ENCODE measurements at regions not wholly inside any gene's neighbourhood (a gene's known extent, or its start where the extent isn't known, plus 50 kb on each side); places are given as distances from the start of the nearest gene placed in this dataset.
"Not testable (repeated sequence)": the region's sequence is repeated elsewhere in the genome, so short reads cannot be mapped to it uniquely, and the experiment has no call there.

GRCh38 chr14:37729218-37729617, 133.8 kb downstream of the TTC6 start:
- DNase-seq (ENCODE audit: low spot score), result no peak
- no peak for TF ChIP-seq CTCF (IDR thresholded peaks at IDR 0.05; ENCODE audit: extremely low read depth, missing control alignments)

- TF ChIP-seq CTCF (IDR thresholded peaks at IDR 0.05; ENCODE audit: extremely low read depth, missing control alignments), result no peak
These were observed 135.7 kb downstream of the TTC6 start for GRCh38 chr14:37731094-37731493.

GRCh38 chr14:37745657-37746056, 150.2 kb downstream of the TTC6 start:
- no peak for TF ChIP-seq CTCF (IDR thresholded peaks at IDR 0.05; ENCODE audit: extremely low read depth, missing control alignments)
- no peak for DNase-seq (ENCODE audit: low spot score)

More at GRCh38 chr14:37731094-37731493, 135.7 kb downstream of the TTC6 start:
- no peak for DNase-seq (ENCODE audit: low spot score)

GRCh38 chr14:37746140-37746832, 150.9 kb downstream of the TTC6 start:
- DNase-seq (ENCODE audit: low spot score), result no peak
- no peak for TF ChIP-seq CTCF (IDR thresholded peaks at IDR 0.05; ENCODE audit: extremely low read depth, missing control alignments)

GRCh38 chr14:37753459-37753858, 158.0 kb downstream of the TTC6 start:
- no peak for DNase-seq (ENCODE audit: low spot score)
- no peak for TF ChIP-seq CTCF (IDR thresholded peaks at IDR 0.05; ENCODE audit: extremely low read depth, missing control alignments)

- DNase-seq (ENCODE audit: low spot score), result not testable (repeated sequence)
These were observed 164.8 kb downstream of the TTC6 start for GRCh38 chr14:37760275-37760674.

GRCh38 chr14:37763266-37763665, 167.8 kb downstream of the TTC6 start:
- TF ChIP-seq CTCF (IDR thresholded peaks at IDR 0.05; ENCODE audit: extremely low read depth, missing control alignments), result no peak
- no peak for DNase-seq (ENCODE audit: low spot score)

- DNase-seq (ENCODE audit: low spot score), result not testable (repeated sequence)
These were observed 176.9 kb downstream of the TTC6 start for GRCh38 chr14:37772283-37772682.

All from GM20000 (cell line).